HG03354 (cell line): ENCODE measurements at regions not wholly inside any gene's neighbourhood (a gene's known extent, or its start where the extent isn't known, plus 50 kb on each side); places are given as distances from the start of the nearest gene placed in this dataset.

Experiments used
- ATAC-seq: cut with Tn5 transposase; IDR thresholded peaks from one replicate; pipeline ENCODE4 v1.9.1; 2021; ENCODE audit warnings: mild to moderate bottlenecking; ENCODE audit not compliant: unreplicated experiment, poor library complexity, severe bottlenecking

DNA sequence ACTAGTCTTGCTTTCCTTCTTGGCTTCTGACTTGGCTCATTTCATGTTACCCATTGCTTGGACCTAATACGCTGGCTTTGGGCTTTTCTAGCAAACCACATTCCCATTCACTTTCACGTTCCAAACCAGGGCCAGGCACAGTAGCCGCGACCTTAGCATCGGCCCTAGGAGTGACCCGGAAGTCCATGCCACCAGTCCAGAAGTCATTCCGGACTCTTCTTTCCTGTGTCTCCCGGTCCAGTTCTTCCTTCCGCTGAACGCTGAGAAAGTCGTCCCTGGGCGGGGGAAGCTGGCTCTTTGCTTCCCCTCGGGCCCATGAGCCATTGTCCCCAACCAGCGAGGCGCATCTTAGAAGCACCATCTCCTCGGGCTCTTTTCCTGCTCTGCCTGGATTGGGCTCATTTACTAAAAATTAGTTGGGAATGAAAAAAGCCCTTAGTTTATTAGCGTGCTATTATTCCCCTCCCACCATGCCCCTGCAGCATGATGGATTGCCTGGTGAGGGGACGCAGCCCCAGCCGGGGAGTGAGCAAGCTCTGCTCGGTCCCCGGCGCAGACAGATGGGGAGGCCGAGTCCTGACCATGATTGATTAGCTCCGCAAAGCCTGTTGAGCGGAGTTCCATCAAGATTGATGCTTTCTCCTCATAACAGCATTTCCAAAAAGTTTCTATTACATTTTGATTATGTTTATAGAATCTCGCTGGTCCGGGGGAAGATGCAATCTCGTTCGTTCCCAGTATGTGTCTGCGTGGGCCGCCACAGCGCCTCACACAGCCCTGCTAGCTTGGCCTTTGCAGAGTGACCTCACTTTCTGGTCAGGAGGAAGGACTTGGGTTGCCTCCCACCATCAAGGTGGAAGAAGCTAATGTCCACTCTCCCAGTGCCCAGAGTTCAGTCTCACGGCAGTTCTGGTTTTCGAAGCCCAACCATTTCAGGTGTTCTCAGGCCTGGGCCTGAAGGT, 115.1 kb upstream of the TOP1 start:
- ATAC-seq: no peak

DNA sequence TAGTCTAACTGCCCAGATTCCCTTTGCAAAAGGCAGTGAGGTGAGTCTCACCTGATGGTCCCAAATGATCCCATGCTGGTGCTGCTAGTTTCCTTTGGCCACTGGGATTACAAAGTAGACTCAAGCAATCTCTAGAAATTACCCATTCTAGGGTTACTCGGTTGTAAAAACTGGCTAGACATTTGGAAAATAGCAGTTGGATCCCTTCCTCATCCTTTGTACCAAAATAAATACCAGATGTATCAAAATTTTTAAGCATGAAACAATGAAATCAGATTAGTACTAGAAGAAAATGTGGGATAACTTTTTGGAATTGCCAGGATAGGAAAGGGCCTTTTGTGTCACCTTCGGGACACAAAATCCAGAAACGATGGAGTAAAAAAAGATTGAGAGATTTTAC, 112.9 kb upstream of the TOP1 start:
- ATAC-seq: no peak

DNA sequence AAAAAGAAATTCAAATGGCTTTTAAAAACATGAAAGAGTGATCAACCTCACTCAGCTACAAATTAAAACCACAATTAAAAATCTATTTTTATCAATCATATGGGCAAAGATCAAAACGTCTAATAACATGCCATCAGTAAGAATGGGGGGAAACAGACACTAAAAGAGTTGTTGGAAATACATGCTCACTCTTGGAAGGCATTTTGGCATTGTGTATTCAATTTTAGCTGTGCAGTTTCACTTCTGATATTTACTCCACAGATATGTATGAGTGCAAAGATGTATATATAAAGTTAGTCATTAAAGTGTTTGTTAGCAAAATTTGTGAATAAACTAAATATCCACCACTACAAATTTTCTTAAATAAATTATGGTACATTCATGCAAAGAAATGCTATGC, 112.3 kb upstream of the TOP1 start:
- ATAC-seq: no peak

DNA sequence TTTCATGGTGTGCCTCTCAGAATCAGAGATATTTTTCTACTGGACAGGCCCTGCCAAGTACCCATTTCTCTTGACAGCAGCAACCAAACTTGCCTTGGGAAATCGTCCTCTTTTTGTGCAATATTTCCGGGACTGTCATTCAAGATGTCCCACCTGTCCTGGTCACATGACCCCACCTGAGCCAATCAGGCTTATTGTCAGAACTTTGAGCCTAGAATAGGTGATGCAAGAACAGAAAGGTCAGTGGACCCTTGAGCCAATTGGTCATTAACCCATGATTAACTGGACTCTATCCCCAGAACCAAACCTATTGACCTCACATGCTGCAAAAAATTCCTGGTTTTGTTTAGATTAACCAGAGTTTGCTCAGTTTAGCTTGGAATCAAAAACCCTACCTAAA, 108.3 kb upstream of the TOP1 start:
- ATAC-seq: no peak

DNA sequence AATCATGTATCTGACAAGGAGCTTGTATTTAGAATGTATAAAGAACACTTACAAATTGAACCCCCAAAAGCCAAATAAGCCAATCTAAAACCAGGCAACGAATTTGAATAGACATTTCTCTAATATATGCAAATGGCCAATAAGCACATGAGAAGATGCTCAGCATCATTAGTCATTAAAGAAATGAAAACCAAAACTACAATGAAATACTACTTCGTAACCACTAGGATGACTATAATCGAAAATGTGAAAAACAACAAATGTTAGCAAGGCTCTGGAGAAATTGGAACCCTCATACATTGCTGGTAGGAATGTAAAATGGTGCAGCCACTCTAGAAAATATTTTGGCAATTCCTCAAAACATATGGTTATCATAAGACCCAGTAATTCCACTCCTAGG, 105.8 kb upstream of the TOP1 start:
- no peak for ATAC-seq

DNA sequence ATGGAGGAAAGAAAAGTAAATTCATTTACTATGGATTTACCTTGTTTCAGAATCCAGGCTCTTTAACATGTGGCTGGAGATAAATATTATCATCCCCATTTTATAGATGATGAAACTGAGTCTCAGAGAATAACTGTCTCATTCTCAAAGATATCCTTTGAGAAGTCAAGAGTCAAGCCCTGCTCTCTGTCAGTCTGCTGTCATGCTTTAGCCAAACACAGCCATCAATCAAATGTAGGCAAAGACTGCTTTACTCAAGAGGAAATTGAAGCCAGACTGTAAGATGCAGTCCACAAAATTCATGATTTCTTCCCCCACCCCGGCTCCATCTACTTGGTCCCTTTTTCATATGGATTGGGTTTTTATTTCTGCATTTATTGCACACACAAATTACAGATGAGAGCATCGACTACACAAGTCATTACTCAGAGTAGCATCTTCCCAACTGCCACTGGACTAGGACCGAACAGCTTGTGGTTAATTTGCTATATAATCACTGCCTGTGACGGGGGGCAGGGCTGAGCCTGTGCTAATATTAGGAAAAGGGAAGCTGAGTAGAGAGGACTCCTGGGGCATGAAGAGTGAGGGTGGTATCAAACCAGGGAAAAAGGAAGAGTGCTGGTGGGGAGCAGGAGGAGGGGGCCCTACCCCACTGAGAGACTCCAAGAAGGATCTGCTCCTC, 102.7 kb upstream of the TOP1 start:
- ATAC-seq: no peak

DNA sequence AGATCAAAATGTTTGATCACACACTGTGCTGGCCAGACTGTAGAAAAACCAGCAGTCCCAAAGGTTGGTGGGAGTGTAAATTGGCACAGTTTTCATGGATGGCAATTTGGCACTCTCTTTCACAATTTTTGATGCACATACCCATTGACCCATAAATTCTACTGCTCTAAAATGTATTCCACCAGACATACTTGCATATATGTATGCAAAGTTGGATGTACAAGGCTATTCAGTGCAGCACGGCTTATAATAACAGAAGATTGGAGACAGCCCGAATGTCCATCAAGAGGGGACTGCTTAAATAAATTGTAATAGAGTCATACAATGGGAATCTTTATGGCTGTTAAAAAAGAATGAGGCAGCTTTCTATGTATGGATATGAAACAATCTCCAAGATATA, 101.7 kb upstream of the TOP1 start:
- no peak for ATAC-seq

DNA sequence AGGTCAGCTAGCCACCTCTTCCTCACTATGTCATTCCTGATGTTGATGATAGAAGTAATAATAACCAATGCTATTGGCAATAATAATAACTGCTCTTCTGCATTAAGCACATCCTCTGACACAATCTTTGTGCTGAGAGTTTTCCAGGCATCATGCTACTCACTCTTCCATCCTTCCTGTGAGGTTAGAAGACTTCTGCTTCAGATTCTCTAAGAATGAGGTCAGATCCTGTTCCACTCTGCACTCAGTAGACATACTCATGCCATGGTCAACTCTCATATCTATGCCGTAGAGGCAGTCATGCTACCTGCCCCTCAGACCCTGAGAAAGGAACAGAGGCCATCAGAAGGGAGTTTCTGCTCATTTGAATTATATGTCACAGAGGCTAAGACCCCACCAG, 98.1 kb upstream of the TOP1 start:
- ATAC-seq: no peak

DNA sequence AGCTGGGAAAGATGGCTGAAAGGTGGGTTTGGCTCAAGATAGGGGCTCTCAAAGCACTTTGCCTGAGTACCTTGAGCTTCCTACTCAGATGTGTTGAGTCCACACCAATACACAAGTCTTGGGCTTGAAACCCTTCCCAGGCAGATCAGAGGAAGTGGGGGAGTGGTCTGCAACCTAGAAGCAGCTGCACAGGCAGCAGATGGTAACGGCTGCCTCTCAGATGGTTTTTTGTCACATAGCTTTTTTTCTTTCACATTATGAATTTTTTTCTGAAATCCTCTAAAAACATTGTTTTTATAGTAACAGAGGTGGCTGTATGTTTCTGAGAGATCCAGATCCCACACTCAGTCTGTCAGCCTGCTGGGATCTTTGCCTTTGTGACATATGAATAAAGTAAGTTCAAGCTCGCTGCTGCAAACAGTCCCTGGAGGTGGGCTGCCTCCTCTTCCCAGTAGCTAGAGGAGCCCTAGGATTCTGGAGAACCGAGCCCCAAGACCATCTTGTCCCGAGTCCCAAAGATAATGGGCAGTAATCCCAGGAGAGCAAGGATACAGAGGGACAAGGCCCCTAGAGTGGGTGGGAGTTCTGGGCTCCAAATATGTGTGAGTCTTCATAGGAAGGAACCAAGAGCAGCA, 97.1 kb upstream of the TOP1 start:
- ATAC-seq: no peak

DNA sequence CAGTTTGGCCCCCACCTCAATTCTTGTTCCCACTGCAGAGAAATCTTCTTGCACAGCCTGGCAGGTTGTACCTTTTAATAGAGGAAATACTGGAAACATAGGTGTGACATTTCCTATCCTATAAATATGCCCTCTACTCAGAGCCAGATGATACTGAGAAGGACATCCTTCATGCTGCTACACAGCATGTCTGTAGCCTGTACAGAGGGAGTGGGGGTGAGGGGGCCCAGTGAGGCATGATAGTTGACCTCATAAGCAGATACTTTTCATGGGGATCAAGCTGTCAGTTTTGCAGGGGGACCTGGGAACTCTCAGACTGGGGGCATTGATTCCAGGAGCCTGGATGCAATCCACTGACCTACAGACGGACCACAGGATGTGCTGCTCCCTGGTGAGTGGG, 96.2 kb upstream of the TOP1 start:
- ATAC-seq: no peak

DNA sequence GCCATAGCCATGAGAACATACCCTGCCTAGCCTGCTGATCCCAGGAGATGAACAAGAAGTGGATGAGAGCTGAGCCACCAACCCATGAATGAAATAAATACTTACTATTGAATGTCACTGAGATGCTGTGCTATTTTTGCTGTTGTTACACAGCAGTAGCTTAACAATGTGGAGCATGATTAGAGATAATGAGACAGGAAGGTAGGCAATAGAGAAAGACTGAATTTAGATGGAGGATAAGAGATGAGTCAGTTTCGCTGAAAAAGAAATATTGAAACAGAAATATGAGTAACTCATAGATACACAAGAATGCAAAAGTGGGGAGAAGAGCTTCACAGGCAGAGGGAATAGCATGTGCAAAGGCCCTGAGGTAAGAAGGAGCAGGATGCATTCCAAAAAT, 94.9 kb upstream of the TOP1 start:
- no peak for ATAC-seq

DNA sequence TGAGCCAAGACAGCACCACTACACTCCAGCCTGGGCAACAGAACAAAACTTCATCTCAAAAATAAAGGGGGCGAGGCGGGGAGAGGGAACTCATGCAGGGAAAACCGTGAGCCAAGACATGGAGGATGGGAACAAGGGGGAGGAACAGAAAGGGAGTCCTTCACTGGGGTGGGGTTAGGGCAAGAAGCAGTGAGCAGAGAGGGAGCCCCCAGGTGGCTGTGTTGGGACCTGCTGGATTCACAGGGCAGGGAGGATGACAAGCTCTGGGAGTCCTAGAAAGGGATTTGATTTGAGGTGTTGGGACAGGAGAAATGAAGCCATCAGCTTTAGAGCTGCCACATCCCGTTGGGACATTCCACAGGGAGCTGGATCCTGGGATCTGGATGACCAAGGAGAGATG, 90.6 kb upstream of the TOP1 start:
- ATAC-seq: no peak

DNA sequence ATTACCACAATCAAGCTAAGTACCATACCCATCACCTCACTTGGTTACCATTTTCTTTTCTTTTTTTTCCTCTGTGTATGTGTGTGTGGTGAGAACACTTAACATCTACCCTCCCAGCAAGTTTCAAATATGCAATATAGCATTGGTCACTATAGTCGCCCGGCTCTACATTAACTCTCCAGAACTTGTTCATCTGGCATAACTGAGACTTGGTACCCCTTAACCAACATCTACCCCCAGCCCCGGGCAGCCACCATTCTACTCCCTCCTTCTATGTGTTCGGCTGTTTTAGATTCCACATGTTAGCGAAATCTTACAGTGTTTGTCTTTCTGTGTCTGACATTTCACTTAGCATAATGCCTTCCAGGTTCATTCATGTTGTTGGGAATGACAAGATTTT, 89.0 kb upstream of the TOP1 start:
- no peak for ATAC-seq

DNA sequence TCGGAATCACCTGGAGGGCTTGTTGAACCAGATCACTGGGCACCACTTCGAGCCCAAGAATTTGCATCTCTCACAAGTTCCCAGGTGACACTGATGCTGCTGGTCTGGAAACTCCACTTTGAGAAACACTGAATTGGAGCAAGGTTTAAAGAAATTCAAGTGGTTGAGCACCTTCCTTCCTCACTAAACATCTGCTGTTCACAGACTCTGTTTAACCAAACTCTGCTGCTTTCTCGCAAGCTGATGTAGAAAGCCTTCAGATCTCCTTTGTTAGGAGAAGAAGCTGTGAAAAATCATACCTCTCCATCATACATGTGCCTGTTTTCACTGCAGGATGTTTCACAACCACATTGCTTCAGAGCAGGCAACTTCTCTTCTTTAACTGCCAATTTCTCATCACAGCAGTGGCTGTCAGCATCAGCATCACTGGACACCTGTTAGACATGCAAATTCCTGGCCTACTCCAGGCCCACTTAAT, 87.5 kb upstream of the TOP1 start:
- ATAC-seq: no peak

DNA sequence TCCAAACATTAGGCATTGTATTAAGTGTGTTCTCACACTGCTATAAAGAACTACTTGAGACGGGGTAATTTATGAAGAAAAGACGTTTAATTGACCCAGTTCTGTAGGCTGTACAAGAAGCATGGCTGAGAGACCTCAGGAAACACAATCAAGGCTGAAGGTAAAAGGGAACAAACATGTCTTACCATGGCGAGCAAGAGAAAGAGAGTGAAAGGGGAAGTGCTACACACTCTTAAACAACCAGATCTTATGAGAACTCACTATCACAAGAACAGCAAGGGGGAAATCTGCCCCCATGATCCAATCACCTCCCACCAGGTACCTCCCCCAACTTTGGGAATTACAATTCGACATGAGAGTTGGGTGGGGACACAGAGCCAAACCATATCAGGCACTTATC, 86.6 kb upstream of the TOP1 start:
- no peak for ATAC-seq

DNA sequence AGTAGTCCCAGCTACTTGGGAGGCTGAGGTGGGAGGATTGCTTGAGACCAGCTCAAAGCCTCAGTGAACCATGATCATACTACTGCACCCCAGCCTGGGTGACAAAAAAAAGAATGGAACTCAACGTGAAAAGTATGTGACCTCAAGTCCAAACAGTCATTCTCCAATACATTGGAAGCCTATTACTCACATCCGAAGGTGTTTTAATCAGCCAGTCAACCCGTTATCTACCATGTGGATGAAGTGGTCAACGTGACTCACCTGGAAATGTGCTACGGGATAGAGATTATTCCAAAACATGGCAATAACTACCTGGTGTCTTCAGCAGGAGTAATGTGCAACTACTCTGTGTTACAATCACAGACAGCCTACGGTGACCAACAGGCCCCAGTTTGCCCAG, 85.8 kb upstream of the TOP1 start:
- no peak for ATAC-seq

DNA sequence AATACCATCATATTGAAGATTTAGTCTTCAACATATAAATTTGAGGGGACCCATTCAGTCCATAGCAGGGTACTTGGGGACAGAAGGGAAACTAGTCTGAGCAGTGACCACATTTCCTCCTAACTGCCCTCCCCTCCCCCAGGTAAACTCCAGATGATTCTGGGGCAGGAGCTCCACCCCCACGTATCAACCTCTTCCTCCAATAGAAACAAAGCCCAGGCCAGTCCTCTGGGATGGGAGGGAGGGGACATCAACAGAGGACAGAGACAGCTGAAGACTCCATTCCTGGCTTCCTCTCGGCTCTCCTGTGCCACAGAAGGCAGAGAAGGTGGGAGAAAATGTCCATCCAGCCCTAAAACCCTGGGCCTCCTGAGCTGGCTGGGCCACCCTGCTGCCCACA, 85.0 kb upstream of the TOP1 start:
- no peak for ATAC-seq

DNA sequence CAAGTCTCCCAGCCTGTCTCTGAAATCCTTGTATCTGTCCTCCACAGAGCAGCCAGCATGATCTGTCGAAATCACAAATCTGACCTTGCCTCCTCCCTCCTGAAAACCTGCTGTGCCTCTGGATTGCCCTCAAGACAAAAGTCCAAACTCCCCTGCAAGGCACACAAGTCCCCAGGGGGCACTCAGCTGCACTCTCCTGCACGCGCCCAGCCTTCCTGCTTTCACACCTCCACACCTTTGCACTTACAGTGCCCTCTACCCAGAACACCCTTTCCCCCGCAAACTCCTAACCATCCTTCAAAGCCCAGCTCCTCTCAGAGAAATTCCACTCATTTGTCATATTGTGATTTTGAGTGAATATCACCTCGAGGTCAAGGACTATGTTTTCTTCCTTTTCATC, 83.4 kb upstream of the TOP1 start:
- no peak for ATAC-seq

DNA sequence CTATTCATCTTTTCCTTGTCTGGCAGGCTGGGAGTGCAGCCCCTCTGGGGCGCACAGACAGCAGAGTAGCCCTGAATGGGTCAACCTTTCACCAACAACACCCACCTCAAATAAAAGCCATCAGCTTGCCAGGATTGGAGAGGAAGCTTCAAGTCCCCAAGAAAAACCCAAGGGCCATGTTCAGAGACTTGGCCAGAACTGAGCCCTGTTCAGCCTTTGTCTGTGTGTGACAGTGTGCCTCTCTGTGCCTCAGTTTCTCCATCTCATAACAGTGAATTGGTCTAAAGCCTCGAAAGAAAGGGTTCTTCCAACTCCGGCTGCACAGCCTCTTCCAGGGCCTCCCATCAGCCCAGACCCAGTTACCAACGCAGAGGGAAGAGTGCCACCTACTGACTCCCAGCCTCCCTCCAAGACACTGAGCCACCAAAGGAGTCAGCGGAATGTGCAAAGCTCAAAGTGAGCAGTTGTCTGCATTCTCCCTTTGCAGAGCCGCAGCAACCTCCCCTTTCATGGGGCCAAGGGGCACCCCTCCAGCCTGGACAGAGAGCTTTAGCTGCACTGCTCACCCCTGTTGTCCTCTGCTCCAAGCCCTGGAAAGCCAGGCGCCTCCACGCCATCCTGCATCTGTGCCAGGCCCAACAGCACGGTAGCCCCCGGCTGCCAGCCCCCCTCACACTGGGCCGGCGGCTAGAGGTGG, 82.7 kb upstream of the TOP1 start:
- no peak for ATAC-seq

DNA sequence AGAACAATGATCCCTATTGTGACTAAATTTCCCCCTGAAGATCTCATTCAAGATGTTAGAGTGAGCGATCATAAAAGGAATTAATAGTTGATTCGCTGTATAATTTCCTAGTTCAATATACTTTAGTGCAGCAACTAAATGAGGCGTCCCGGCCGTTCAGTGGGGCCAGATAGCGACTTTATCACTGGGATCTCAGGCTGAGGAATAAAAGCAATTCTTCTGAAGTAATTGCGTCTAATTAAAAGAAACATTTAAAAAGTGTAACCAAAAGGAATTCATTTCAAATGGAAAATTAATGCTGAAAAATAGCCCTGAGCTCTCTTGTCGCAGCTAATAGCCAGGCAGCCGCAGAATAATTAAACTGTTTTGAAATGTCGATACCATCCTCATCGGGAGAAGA, 82.2 kb upstream of the TOP1 start:
- ATAC-seq: no peak
